ENCODE measurements at regions not wholly inside any gene's neighbourhood (a gene's known extent, or its start where the extent isn't known, plus 50 kb on each side); places are given as distances from the start of the nearest gene placed in this dataset.
A peak's percentile ranks its signal among the peaks of the same experiment; 100 is the strongest.
"Not testable (repeated sequence)": the region's sequence is repeated elsewhere in the genome, so short reads cannot be mapped to it uniquely, and the experiment has no call there.

GRCh38 chr2:171266102-171266501, 105.4 kb upstream of the TLK1 start:
- no peaks in the 10 kb centered on the region for H3K9me3 ChIP-seq (ENCODE audit: control insufficient read depth, low read length, poor library complexity, severe bottlenecking)
- Mint-ChIP-seq H3K36me3 (ENCODE audit: low read depth) (no peaks in the 10 kb centered on the region), H3K27ac (no peak overlapping the region), H3K4me1 (peaks cover 10% of the 10 kb centered on the region), H3K27me3 (no peaks in the 10 kb centered on the region), H3K4me3 (no peak overlapping the region)
- ATAC-seq (no peak), DNase-seq (no peak)

GRCh38 chr2:171261529-171261928, 100.8 kb upstream of the TLK1 start:
- not testable (repeated sequence) for DNase-seq; ATAC-seq; H3K9me3 ChIP-seq (ENCODE audit: control insufficient read depth, low read length, poor library complexity, severe bottlenecking); H3K4me3 Mint-ChIP-seq; H3K27me3 Mint-ChIP-seq; H3K27ac Mint-ChIP-seq; H3K36me3 Mint-ChIP-seq (ENCODE audit: low read depth)
- peaks cover 21% of the 10 kb centered on the region for H3K4me1 Mint-ChIP-seq

- H3K27me3 Mint-ChIP-seq, result no peaks in the 10 kb centered on the region
- ATAC-seq, result peak; percentile 57
- peak overlapping the region; percentile 65 for H3K27ac Mint-ChIP-seq
- H3K36me3 Mint-ChIP-seq (ENCODE audit: low read depth), result no peaks in the 10 kb centered on the region
- DNase-seq, result no peak
- peaks cover 21% of the 10 kb centered on the region for H3K4me1 Mint-ChIP-seq
- H3K4me3 Mint-ChIP-seq, result no peak overlapping the region
- H3K9me3 ChIP-seq (ENCODE audit: control insufficient read depth, low read length, poor library complexity, severe bottlenecking), result no peaks in the 10 kb centered on the region
These were observed 100.1 kb upstream of the TLK1 start for GRCh38 chr2:171260471-171261424.

GRCh38 chr2:171254666-171255065, 94.0 kb upstream of the TLK1 start:
- peaks cover 9% of the 10 kb centered on the region for H3K4me1 Mint-ChIP-seq
- ATAC-seq (no peak), DNase-seq (no peak)
- no peaks in the 10 kb centered on the region for H3K9me3 ChIP-seq (ENCODE audit: control insufficient read depth, low read length, poor library complexity, severe bottlenecking)
- no peaks in the 10 kb centered on the region for H3K27me3 Mint-ChIP-seq
- no peak overlapping the region for H3K4me3 Mint-ChIP-seq
- H3K36me3 Mint-ChIP-seq (ENCODE audit: low read depth), result no peaks in the 10 kb centered on the region
- no peak overlapping the region for H3K27ac Mint-ChIP-seq

GRCh38 chr2:171253900-171254650, 93.4 kb upstream of the TLK1 start:
- DNase-seq (no peak), ATAC-seq (no peak)
- Mint-ChIP-seq H3K4me1 (peaks cover 13% of the 10 kb centered on the region), H3K27me3 (no peaks in the 10 kb centered on the region), H3K4me3 (no peak overlapping the region), H3K36me3 (ENCODE audit: low read depth) (no peaks in the 10 kb centered on the region), H3K27ac (no peak overlapping the region)
- no peaks in the 10 kb centered on the region for H3K9me3 ChIP-seq (ENCODE audit: control insufficient read depth, low read length, poor library complexity, severe bottlenecking)

GRCh38 chr2:171253279-171253678, 92.6 kb upstream of the TLK1 start:
- Mint-ChIP-seq H3K4me1 (peaks cover 20% of the 10 kb centered on the region), H3K36me3 (ENCODE audit: low read depth) (no peaks in the 10 kb centered on the region), H3K27ac (no peak overlapping the region), H3K4me3 (no peak overlapping the region), H3K27me3 (no peaks in the 10 kb centered on the region)
- no peaks in the 10 kb centered on the region for H3K9me3 ChIP-seq (ENCODE audit: control insufficient read depth, low read length, poor library complexity, severe bottlenecking)
- DNase-seq, result no peak
- ATAC-seq, result no peak

GRCh38 chr2:171249689-171250088, 89.0 kb upstream of the TLK1 start:
- no peaks in the 10 kb centered on the region for H3K9me3 ChIP-seq (ENCODE audit: control insufficient read depth, low read length, poor library complexity, severe bottlenecking)
- H3K4me1 Mint-ChIP-seq, result peaks cover 34% of the 10 kb centered on the region
- no peak overlapping the region for H3K27ac Mint-ChIP-seq
- DNase-seq (no peak), ATAC-seq (no peak)
- no peak overlapping the region for H3K4me3 Mint-ChIP-seq
- no peaks in the 10 kb centered on the region for H3K27me3 Mint-ChIP-seq
- H3K36me3 Mint-ChIP-seq (ENCODE audit: low read depth), result peaks cover 5% of the 10 kb centered on the region

GRCh38 chr2:171247741-171248662, 87.3 kb upstream of the TLK1 start:
- DNase-seq (peak in 2 of 3 donors; percentile 4 to 8), ATAC-seq (peak; percentile 97)
- Mint-ChIP-seq H3K4me3 (peak overlapping the region; percentile 66), H3K27ac (peak overlapping the region; percentile 60), H3K4me1 (peaks cover 32% of the 10 kb centered on the region), H3K27me3 (no peaks in the 10 kb centered on the region), H3K36me3 (ENCODE audit: low read depth) (peaks cover 5% of the 10 kb centered on the region)
- H3K9me3 ChIP-seq (ENCODE audit: control insufficient read depth, low read length, poor library complexity, severe bottlenecking), result no peaks in the 10 kb centered on the region

- Mint-ChIP-seq H3K27me3 (no peaks in the 10 kb centered on the region), H3K4me3 (no peak overlapping the region), H3K4me1 (peaks cover 30% of the 10 kb centered on the region), H3K36me3 (ENCODE audit: low read depth) (peaks cover 5% of the 10 kb centered on the region), H3K27ac (no peak overlapping the region)
- H3K9me3 ChIP-seq (ENCODE audit: control insufficient read depth, low read length, poor library complexity, severe bottlenecking), result no peaks in the 10 kb centered on the region
- DNase-seq (no peak), ATAC-seq (no peak)
These were observed 84.5 kb upstream of the TLK1 start for GRCh38 chr2:171244970-171245782.

- DNase-seq (no peak), ATAC-seq (no peak)
- H3K4me3 Mint-ChIP-seq, result no peak overlapping the region
- H3K27ac Mint-ChIP-seq, result no peak overlapping the region
- no peaks in the 10 kb centered on the region for H3K9me3 ChIP-seq (ENCODE audit: control insufficient read depth, low read length, poor library complexity, severe bottlenecking)
- peaks cover 5% of the 10 kb centered on the region for H3K36me3 Mint-ChIP-seq (ENCODE audit: low read depth)
- H3K4me1 Mint-ChIP-seq, result peaks cover 25% of the 10 kb centered on the region
- H3K27me3 Mint-ChIP-seq, result no peaks in the 10 kb centered on the region
These were observed 83.8 kb upstream of the TLK1 start for GRCh38 chr2:171244466-171244969.

- Mint-ChIP-seq H3K4me1 (peaks cover 12% of the 10 kb centered on the region), H3K27ac (no peak overlapping the region)
These were observed 81.1 kb upstream of the TLK1 start for GRCh38 chr2:171241771-171242170.

GRCh38 chr2:171238946-171239345, 78.3 kb upstream of the TLK1 start:
- H3K27me3 Mint-ChIP-seq, result peaks cover 10% of the 10 kb centered on the region
- ATAC-seq, result no peak
- H3K4me1 Mint-ChIP-seq, result peaks cover 10% of the 10 kb centered on the region
- no peak overlapping the region for H3K27ac Mint-ChIP-seq
- H3K36me3 Mint-ChIP-seq (ENCODE audit: low read depth), result no peaks in the 10 kb centered on the region
- H3K9me3 ChIP-seq (ENCODE audit: control insufficient read depth, low read length, poor library complexity, severe bottlenecking), result no peaks in the 10 kb centered on the region
- H3K4me3 Mint-ChIP-seq, result no peak overlapping the region
- DNase-seq, result no peak

More at GRCh38 chr2:171241771-171242170, 81.1 kb upstream of the TLK1 start:
- ATAC-seq, result no peak
- Mint-ChIP-seq H3K36me3 (ENCODE audit: low read depth) (peaks cover 3% of the 10 kb centered on the region), H3K4me3 (no peak overlapping the region), H3K27me3 (no peaks in the 10 kb centered on the region)
- H3K9me3 ChIP-seq (ENCODE audit: control insufficient read depth, low read length, poor library complexity, severe bottlenecking), result no peaks in the 10 kb centered on the region
- no peak for DNase-seq
